ENCODE measurements at regions not wholly inside any gene's neighbourhood (a gene's known extent, or its start where the extent isn't known, plus 50 kb on each side); places are given as distances from the start of the nearest gene placed in this dataset.
A peak's percentile ranks its signal among the peaks of the same experiment; 100 is the strongest.

DNA sequence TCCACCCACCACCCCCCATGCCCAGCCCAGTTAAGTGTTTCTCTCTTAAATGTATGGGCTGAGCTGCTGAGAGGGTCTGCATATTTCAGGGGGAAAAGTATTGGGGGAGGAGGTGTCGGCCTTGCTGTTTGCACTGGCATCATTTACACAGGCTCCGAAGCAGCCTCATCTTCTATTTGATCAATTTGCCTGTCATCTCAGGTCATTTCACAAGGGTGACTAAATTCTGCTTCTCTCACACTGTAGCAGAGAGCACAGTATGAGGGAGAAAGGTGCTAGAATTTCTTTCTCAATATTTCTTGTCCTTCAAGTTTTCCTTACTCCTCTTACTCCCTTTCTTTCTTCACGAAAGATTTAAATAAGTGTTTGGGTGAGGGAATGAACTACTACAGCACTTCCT is 135.9 kb downstream of the AACS start:
- DNase-seq (no peak), ATAC-seq (no peak)
- H3K4me3 ChIP-seq = no peak overlapping the region
- H3K9me3 ChIP-seq = no peaks in the 10 kb centered on the region
- intact Hi-C loops (cut with DNase I) = no loop called here
- no peak overlapping the region for H3K27ac ChIP-seq
- TF ChIP-seq, protein P1, sequence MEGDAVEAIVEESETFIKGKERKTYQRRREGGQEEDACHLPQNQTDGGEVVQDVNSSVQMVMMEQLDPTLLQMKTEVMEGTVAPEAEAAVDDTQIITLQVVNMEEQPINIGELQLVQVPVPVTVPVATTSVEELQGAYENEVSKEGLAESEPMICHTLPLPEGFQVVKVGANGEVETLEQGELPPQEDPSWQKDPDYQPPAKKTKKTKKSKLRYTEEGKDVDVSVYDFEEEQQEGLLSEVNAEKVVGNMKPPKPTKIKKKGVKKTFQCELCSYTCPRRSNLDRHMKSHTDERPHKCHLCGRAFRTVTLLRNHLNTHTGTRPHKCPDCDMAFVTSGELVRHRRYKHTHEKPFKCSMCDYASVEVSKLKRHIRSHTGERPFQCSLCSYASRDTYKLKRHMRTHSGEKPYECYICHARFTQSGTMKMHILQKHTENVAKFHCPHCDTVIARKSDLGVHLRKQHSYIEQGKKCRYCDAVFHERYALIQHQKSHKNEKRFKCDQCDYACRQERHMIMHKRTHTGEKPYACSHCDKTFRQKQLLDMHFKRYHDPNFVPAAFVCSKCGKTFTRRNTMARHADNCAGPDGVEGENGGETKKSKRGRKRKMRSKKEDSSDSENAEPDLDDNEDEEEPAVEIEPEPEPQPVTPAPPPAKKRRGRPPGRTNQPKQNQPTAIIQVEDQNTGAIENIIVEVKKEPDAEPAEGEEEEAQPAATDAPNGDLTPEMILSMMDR (IDR thresholded peaks at IDR 0.05) = no peak
- no peaks in the 10 kb centered on the region for H3K4me1 ChIP-seq
- H3K27me3 ChIP-seq = peaks cover 13% of the 10 kb centered on the region
- no peaks in the 10 kb centered on the region for H3K36me3 ChIP-seq

DNA sequence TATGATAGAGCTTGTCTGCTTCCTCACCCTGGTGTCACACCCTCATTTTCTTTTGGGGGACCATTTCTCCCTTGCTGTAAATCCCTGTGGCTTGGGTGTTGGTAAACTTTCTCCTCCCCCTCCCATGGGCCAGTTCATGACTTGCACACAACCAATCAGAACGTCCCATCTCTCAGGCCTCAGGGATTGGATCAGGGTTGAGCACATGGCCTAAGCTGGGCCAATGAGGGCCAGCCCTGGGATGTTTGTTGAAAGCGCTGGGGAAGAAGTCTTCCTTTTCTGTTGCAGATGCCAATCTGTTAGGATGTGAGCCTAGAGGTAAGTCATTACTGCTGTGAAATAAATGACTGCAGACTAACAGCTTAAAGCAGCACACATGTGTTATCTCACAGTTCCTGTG is 136.7 kb downstream of the AACS start:
- H3K27ac ChIP-seq = no peak overlapping the region
- TF ChIP-seq, protein P1 (IDR thresholded peaks at IDR 0.05) = no peak
- intact Hi-C loops (cut with DNase I) = no loop called here
- no peaks in the 10 kb centered on the region for H3K4me1 ChIP-seq
- no peaks in the 10 kb centered on the region for H3K36me3 ChIP-seq
- H3K4me3 ChIP-seq = no peak overlapping the region
- DNase-seq = no peak
- H3K9me3 ChIP-seq = no peaks in the 10 kb centered on the region
- no peak for ATAC-seq
- peaks cover 21% of the 10 kb centered on the region for H3K27me3 ChIP-seq

DNA sequence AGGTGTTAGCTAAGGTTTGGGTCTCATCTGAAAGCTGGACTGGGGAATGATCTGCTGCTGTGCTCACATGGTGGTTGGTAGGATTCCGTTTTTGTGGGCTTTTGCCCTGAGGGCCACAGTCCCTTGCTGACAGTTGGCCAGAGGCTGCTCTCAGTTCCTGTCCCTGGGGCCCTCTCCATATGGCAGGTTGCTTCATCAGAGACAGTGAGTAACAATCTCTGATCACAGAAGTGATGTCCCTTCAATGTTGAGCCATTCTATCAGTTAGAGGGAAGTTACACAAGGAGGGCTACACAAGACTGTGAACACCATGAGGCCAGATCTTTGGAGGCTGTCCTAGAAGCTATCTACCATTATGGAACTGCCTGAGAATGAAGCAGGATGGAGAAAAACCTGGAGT is 137.2 kb downstream of the AACS start:
- Histone ChIP-seq H3K36me3 (no peaks in the 10 kb centered on the region), H3K9me3 (no peaks in the 10 kb centered on the region), H3K4me3 (no peak overlapping the region), H3K27me3 (peaks cover 24% of the 10 kb centered on the region), H3K27ac (no peak overlapping the region), H3K4me1 (no peaks in the 10 kb centered on the region)
- TF ChIP-seq, protein P1 (IDR thresholded peaks at IDR 0.05) = no peak
- ATAC-seq (peak; percentile 15), DNase-seq (no peak)
- intact Hi-C loops (cut with DNase I) = no loop called here

DNA sequence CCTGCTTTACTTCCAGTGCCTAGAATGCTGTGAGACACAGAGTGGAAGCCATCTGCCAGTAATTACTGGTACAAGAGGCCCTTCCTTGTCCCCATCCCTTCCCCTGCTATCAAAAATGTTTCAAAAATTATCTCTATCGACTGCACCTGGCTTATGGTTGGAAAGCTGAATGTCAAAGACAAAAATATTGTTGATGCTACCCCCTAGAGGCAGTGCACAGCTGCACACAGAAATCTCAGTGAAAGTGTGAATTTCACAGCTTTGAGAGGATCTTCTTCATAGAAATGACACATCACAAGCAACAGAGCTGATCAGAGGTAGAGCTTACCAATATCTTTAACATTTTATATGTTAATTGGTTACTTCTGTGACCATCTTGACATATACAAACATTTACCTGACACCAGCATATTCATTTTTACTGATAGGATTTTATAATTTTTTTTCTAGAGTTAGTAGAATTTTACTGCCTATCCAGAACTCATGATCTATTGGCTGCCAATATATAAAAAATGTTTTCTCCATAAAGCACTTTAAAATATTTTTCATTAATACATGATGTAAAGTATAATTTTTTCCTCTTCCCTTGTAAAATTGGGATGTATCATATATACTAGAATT is 138.0 kb downstream of the AACS start:
- no peak for DNase-seq
- ATAC-seq = peak; percentile 42
- TF ChIP-seq, protein P1 (IDR thresholded peaks at IDR 0.05) = peak; percentile 47
- no peaks in the 10 kb centered on the region for H3K9me3 ChIP-seq
- no peaks in the 10 kb centered on the region for H3K36me3 ChIP-seq
- H3K27me3 ChIP-seq = peaks cover 30% of the 10 kb centered on the region
- H3K4me1 ChIP-seq = no peaks in the 10 kb centered on the region
- no peak overlapping the region for H3K4me3 ChIP-seq
- H3K27ac ChIP-seq = no peak overlapping the region
- intact Hi-C loops (cut with DNase I) = no loop called here

DNA sequence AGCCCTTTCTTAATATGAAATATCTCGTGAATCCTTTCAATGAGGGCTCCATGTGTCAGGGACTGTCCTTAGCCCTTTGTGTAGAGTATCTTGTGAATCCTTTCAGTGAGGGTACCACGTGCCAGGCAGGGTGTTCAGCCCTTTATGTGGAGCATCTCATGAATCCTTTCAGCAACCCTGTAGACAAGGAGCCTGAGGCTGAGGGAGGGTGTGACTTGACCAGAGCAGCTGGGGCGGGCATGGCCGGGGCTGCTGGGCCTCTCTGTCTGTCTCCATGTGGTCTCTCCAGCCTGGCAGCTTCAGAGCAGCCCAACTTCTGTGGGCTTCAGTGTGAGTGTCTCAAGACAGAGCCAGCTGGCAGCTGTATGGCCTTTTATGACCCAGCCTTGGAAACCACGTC is 140.2 kb downstream of the AACS start:
- Histone ChIP-seq H3K27me3 (peaks cover 22% of the 10 kb centered on the region), H3K4me3 (no peak overlapping the region), H3K4me1 (no peaks in the 10 kb centered on the region), H3K36me3 (no peaks in the 10 kb centered on the region), H3K9me3 (no peaks in the 10 kb centered on the region), H3K27ac (no peak overlapping the region)
- intact Hi-C loops (cut with DNase I) = no loop called here
- ATAC-seq = no peak
- TF ChIP-seq, protein P1 (IDR thresholded peaks at IDR 0.05) = no peak
- DNase-seq = no peak

DNA sequence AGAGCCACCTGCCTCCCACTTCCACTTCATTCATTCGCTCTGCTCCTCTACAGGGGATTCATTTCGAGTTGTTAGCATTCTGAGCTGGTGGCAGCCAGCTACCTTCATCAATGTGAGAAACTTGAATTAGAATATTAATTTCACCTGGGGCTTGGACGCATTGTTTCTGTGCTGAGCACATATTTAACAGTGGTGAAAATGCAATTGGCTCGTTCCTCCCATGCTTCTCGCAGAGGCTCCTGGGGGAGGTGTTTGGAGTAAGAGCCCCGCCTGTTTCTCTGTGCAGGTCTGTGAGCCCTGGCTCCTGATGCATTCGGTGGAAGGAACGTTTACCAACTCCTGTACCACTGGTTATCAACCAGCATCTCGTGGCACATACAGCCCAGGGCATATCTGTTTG is 141.5 kb downstream of the AACS start:
- no peak for ATAC-seq
- H3K27me3 ChIP-seq = peaks cover 22% of the 10 kb centered on the region
- H3K4me1 ChIP-seq = no peaks in the 10 kb centered on the region
- no peaks in the 10 kb centered on the region for H3K9me3 ChIP-seq
- no peak overlapping the region for H3K27ac ChIP-seq
- H3K4me3 ChIP-seq = no peak overlapping the region
- H3K36me3 ChIP-seq = no peaks in the 10 kb centered on the region
- no peak for DNase-seq
- TF ChIP-seq, protein P1 (IDR thresholded peaks at IDR 0.05) = no peak
- intact Hi-C loops (cut with DNase I) = no loop called here

Data from upper lobe of right lung (tissue), 1 donor.